H54 (cell line): ENCODE measurements at regions not wholly inside any gene's neighbourhood (a gene's known extent, or its start where the extent isn't known, plus 50 kb on each side); places are given as distances from the start of the nearest gene placed in this dataset.
A peak's percentile ranks its signal among the peaks of the same experiment; 100 is the strongest.

Experiments
- DNase-seq: peaks from one replicate; pipeline ENCODE4 v3.0.0; 2011; ENCODE audit warnings: low spot score, mixed read lengths; ENCODE audit not compliant: insufficient read length
- FAIRE-seq: peaks from 3 replicates; lab custom pipeline; 2011; peaks lifted over from hg19 to GRCh38; lab: Jason Lieb, UNC
- POLR2A ChIP-seq: IDR thresholded peaks from 2 replicates; pipeline ENCODE4 v1.6.1; 2011; ENCODE audit warnings: low read depth, mild to moderate bottlenecking, low read length

DNA sequence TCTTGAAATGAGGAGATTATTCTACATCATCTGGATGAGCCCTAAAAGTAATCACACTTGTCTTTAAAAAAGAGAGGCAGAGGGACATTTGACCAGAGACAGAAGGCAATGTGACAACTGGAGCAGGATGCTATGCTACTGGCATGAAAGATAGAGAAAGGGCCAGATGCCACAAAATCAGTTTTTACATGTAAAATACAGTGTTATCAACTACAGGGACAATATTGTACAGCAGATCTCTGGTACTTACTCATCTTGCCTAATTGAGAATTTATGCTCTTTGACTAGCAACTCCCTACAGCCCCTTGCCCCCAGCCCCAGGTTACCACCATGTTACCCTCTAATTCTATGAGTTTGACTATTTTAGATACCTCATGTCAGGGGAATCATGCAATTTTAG lies 633.4 kb downstream of the LTN1 start:
- no peak for TF ChIP-seq POLR2A
- peak; percentile 36 for FAIRE-seq
- DNase-seq = no peak

DNA sequence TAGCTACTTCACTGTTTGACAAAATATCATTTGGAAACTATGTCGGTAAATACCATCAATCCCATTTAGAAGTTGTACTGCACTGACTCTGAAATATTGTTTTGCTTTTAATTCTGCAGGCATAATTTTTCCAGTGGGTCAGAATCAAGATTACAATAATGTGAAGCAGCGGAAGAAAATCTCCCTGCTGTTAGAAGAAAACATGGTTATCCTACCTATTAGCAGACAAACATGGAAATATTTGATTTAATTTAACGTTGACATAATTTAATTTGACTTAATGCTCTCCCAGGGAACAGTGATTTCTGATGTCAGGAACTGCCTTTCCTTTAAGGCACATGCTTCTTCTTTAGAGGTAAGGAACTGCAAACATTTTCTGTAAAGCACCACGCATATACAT lies 634.0 kb downstream of the LTN1 start:
- no peak for TF ChIP-seq POLR2A
- no peak for FAIRE-seq
- DNase-seq = no peak

DNA sequence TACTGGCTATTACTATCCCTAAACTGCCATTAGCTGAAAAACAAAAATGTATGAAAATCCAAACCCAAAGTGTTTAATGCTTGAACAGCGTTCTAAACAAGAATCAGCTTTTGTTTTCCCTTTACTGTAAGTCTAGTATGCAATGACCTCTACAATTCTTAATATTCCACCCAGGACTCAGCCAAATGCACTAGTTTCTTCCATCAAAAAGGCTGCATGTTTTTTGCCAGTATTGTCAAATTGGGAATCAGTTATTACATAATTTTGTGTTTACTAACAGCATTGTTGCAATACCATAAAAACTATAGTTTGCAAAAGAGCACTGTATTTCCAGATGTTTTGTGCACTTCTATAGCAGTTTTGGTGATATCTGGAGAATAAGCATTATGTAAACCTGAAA lies 634.5 kb downstream of the LTN1 start:
- FAIRE-seq = no peak
- TF ChIP-seq POLR2A = no peak

DNA sequence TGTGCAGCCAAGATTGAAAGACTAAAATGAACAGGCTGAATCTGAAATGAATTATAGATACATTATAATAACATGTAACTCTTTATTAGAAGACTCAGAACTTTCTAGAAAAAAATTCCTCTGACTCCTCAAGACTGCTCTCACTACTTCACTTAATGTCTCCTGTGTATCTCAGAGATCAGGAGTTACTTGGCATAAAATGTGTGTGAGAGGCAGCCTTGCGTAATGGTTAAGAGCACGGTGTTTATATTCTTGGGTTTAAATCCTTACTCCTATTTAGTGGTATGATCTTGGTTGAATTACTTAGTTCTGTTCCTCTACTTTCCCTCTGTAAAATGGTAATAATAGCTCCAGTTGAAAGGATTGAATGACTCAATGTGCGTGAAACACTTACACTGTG lies 634.9 kb downstream of the LTN1 start:
- FAIRE-seq = peak; percentile 27
- no peak for TF ChIP-seq POLR2A
- DNase-seq = no peak

More for the DNA sequence above, 634.5 kb downstream of the LTN1 start:
- no peak for DNase-seq

DNA sequence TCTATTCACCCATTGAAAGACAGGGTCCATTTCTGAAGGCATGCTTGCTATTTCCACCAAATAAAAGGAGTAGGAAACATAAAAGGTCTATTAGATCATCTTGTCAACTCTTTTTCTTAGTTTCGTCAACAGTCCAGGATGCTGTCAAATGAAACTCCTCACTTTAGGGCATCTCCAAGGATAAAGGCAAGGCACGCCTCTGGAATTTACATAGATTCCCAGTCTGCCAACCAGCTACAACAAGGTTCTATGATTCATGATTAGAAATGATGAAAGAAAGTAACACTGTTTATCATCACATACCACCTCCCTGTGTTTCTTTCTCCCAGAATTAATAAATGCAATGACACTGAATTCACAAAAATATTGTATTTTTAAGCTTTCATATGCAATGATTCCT lies 636.3 kb downstream of the LTN1 start:
- no peak for DNase-seq
- FAIRE-seq = no peak
- TF ChIP-seq POLR2A = no peak

DNA sequence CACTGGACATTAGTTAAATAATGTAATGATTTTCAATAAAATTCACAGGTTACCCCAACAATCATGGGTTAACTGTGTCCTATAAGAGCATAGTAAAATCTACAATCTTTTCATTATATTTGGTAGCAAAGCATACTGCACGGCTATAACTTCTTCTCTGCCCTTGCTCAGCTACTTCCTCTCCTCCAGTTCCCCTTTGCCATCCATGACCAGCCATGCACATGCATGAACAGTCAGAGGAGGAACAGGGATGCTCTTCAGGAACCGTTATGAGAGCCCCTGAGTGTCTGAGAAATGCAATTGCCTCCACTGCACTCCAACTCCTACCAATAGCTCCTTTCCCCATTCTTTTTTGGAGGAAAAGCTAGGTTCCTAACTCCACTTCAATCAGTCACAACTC lies 646.7 kb downstream of the LTN1 start:
- no peak for FAIRE-seq
- DNase-seq = no peak
- TF ChIP-seq POLR2A = no peak

DNA sequence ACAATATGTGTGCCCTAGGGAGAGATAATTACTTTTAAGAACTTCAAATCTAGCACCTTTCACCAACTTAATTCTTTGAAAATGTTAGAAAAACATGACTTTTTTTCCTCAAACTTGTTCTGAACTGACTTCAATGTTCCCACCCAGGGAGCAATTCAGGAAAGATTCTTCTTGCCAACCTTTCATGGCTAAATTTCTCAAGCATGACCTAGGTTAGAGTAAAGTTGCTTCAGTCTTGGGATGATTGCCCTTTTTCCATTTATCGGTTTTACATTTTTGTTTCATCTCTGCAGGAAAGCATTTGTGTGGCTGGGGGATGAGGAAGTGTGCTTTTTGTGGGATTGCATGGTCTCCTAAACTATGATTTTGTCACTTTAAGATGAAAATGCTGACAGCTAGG lies 647.7 kb downstream of the LTN1 start:
- TF ChIP-seq POLR2A = no peak
- no peak for FAIRE-seq
- no peak for DNase-seq

DNA sequence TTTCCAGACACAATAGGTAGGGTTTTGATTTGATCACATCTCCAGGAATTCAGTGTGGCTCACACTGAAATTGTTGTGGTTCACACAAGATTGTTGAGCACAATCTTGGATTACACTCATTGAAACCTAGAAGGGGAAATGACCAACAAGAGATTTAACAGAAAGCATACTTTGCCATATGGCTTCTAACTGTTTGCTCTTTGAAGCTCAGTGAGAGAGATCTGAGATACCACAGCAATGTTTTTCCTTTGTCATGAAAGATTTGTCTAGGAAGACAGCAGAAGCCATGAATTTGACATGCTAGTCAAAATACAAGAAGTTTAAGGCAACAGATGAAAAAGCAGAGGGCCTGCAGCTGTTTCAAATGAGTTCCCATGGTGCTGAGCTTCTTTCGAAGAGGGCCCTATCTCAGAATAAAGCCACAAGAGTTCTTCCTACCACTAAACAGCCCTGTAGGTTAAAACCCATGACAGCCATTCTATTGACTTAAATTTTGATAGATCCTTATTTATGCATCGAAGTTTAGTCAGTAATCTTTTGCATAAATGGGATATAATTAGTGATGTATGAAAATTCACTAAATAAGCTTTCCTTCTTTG lies 650.4 kb downstream of the LTN1 start:
- no peak for TF ChIP-seq POLR2A
- no peak for DNase-seq
- no peak for FAIRE-seq

DNA sequence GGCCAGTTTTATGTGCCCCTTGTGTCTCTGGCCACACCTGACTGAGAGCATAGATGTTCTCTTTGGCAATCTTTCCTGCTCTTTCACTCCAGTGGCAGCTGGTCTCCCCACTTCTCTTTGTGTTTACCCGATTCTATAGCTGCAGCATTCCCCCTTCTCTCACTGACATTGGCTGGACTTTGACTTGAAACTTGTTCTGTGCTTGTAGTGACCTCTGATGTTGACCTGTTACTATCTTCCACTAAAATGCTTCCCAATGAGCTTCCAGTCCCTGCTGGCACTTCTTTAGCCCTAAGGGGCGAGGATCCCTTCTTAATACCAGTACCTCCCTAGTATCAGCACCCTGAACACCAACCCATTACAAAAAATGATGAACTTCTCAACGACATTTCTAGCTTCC lies 653.3 kb downstream of the LTN1 start:
- no peak for TF ChIP-seq POLR2A
- FAIRE-seq (peak; percentile 23), DNase-seq (no peak)

DNA sequence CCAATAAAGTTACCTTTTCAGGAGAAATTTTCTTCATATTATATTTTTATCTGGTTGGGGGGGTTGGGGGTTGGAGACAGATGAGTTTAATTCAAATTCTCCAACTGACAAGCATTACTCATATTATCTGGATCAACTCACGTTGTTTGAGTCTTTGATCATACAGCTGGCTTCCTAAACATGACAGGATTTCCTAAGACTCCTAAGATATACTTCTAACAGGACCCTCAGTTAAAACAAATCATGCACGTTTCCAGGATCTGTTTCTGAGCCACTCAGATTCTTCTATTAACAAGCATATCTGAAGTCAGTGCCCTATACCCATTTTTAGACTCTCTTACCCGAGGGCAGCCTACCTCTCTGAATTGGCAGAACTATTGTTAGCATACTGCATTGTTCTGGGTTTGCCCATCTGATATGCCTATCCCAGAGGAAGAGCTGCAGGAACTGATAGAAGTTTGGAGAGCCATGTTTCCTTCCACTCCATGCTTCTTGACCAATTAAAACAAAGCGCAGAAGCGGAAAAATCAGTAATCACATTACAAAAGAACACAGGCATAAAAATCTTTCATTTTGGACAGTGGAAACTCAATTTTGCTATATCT lies 653.9 kb downstream of the LTN1 start:
- DNase-seq (no peak), FAIRE-seq (no peak)
- TF ChIP-seq POLR2A = no peak

DNA sequence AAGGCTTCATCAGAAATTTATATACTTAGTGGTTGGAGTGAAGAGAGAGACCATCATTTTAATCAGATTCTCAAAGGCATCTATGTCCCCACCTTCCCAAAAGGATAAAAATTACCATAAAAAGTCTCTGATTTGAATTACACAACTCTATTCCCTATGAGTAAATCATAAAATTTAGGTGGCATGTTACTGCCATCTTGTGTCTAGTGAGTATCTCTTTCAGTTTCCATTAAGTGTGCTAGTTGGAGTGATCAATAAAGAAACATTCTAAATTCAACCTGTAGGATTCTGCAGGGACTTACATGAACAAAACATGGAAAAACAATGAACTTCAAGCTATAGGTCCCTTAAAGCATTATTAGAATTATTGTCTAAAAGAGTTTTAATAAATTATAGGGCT lies 655.4 kb downstream of the LTN1 start:
- TF ChIP-seq POLR2A = no peak
- DNase-seq (no peak), FAIRE-seq (no peak)

DNA sequence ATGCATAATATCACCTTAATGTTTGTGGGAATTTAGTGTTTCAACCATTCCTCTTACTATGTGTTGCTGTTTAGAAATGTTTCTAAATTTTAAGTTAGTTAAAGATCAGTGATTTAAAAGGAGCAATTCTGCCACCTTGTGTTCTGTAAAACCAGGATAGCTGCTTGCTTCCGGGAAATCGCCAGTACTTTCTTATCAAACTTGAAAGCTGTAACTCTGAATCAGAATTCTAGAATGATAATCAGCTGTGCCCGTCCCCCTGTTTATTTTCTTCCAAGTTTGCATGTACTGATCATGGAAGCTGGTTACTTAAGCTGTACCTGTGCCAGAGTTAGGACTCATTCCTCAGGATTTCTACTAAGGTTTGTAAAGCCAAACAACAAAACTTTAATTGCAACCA lies 656.4 kb downstream of the LTN1 start:
- peak; percentile 80 for FAIRE-seq
- peak; percentile 3 for DNase-seq
- no peak for TF ChIP-seq POLR2A

DNA sequence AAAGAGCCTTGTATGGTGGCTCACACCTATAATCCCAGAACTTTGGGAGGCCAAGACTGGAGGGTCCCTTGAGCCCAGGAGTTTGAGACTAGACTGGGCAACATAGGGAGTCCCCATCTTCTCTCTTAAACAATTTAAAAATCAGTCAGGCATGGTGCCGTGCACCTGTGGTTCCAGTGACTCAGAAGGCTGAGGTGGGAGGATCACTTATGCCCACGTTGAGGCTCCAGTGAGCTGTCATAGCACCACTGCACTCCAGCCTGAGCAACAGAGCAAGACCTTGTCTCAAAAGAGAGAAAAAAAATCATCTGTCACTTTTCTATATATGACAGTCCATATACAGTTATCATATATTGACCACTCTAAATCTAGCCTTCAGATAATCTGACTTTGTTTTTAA lies 658.3 kb downstream of the LTN1 start:
- TF ChIP-seq POLR2A = no peak
- no peak for DNase-seq
- FAIRE-seq = no peak

DNA sequence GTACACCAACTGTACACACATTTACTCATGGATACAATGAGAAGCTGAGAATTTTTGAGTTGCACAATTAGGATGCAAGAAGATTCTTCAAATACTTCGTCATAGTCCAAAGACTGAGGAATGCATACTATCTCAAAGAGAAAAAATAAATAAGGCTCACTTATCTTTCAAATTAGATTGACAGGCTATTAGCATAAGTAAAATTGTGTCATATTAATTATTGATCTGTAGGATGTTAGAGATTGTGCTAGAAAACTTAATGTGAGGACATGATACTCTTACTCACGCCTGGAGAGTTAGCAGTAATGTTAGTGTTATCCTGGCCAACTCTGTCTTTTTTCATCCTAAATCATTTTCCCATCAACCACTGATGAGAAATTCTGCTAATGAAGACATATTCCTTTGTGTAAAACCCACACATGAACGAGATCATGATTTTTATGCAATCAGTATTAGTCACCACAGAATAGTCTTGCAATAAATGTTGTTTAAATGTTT lies 659.0 kb downstream of the LTN1 start:
- FAIRE-seq = peak; percentile 45
- no peak for TF ChIP-seq POLR2A
- DNase-seq = no peak

DNA sequence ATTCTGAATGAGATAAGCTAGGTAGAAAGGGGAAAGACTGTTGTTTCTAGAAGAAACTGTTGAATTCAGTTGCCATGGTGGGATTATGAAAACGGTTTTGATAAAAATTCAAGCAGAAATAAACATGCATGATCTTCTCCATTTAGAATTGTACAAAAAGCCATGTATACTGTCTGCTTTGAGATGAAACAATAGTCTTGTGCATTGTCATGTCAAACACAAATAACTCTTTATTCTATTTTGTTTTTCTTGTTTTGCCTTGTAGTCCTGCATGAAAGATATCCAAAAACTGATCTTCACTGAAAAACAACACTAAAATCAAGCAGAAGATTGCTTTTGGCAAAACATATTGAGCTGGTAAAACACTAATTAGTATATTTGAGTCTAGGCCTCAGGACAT lies 659.9 kb downstream of the LTN1 start:
- TF ChIP-seq POLR2A = no peak
- DNase-seq (no peak), FAIRE-seq (no peak)
